ENCODE measurements at regions not wholly inside any gene's neighbourhood (a gene's known extent, or its start where the extent isn't known, plus 50 kb on each side); places are given as distances from the start of the nearest gene placed in this dataset.

DNA sequence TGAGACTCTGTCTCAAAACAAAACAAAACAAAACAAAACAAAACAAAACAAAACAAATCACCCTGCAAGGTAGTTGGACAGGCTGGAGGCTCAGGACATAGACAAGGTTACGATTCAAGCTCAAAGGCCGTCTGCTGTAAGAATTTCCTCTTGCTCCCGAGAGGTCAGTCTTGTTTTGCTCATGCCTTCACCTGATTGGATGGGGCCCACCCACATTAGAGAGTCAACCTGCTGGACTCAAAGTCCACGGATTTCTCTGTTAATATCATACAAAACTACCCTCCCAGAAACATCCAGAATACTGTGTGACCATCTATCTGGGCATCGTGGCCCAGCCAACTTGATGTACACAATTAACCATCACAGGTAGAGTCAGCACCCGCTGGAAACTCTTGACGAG lies 330.0 kb upstream of the EEF2KMT start:
- TF ChIP-seq, protein P1, sequence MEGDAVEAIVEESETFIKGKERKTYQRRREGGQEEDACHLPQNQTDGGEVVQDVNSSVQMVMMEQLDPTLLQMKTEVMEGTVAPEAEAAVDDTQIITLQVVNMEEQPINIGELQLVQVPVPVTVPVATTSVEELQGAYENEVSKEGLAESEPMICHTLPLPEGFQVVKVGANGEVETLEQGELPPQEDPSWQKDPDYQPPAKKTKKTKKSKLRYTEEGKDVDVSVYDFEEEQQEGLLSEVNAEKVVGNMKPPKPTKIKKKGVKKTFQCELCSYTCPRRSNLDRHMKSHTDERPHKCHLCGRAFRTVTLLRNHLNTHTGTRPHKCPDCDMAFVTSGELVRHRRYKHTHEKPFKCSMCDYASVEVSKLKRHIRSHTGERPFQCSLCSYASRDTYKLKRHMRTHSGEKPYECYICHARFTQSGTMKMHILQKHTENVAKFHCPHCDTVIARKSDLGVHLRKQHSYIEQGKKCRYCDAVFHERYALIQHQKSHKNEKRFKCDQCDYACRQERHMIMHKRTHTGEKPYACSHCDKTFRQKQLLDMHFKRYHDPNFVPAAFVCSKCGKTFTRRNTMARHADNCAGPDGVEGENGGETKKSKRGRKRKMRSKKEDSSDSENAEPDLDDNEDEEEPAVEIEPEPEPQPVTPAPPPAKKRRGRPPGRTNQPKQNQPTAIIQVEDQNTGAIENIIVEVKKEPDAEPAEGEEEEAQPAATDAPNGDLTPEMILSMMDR (IDR thresholded peaks at IDR 0.05), result no peak
- TF ChIP-seq POLR2A (IDR thresholded peaks at IDR 0.05), result no peak
- no peak for TF ChIP-seq POLR2AphosphoS5 (IDR thresholded peaks at IDR 0.05)

All from breast epithelium (tissue), 3 donors.